Hepatocyte (in vitro differentiated cells): ENCODE measurements at regions not wholly inside any gene's neighbourhood (a gene's known extent, or its start where the extent isn't known, plus 50 kb on each side); places are given as distances from the start of the nearest gene placed in this dataset.

Source experiments
- EZH2 ChIP-seq: fragments of 200-600 bp; sonication (generic); IDR thresholded peaks from 2 replicates; pipeline ENCODE4 v1.6.1; 2016; ENCODE audit warnings: antibody characterized with exemption, mild to moderate bottlenecking, borderline replicate concordance
- TF ChIP-seq, protein P1 (sequence below): fragments of 200-600 bp; sonication (generic); IDR thresholded peaks from 2 replicates; pipeline ENCODE4 v1.5.1; 2016; ENCODE audit warnings: antibody characterized with exemption, mild to moderate bottlenecking; ENCODE audit not compliant: poor library complexity

DNA sequence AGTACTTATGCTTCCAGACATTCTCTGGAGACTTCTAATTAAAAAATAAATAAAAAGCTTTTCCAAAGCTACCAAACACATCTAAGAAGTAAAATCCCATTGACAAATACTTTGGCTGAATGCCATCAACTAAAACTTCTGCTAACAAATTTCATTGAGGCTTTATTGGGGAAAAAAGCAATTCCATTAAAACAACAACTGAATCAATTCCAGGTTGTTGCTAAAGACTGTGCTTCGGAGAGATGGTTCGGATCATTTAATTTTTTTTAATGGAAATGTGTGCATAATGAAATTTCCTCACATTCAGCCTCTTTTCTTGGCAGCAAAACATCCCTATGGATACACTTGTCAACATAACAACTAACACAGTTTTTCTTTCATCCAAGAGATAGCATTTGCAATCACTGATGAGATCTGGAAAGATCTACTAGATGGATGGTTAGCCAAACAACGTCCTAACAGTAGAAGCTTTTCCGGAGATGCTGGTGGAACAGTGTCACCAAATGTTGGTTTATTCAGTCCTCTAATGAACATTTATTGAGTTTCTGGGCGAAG is 446.1 kb upstream of the FAM98A start:
- TF ChIP-seq, protein P1, sequence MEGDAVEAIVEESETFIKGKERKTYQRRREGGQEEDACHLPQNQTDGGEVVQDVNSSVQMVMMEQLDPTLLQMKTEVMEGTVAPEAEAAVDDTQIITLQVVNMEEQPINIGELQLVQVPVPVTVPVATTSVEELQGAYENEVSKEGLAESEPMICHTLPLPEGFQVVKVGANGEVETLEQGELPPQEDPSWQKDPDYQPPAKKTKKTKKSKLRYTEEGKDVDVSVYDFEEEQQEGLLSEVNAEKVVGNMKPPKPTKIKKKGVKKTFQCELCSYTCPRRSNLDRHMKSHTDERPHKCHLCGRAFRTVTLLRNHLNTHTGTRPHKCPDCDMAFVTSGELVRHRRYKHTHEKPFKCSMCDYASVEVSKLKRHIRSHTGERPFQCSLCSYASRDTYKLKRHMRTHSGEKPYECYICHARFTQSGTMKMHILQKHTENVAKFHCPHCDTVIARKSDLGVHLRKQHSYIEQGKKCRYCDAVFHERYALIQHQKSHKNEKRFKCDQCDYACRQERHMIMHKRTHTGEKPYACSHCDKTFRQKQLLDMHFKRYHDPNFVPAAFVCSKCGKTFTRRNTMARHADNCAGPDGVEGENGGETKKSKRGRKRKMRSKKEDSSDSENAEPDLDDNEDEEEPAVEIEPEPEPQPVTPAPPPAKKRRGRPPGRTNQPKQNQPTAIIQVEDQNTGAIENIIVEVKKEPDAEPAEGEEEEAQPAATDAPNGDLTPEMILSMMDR = no peak
- no peak for TF ChIP-seq EZH2
